ENCODE measurements at regions not wholly inside any gene's neighbourhood (a gene's known extent, or its start where the extent isn't known, plus 50 kb on each side); places are given as distances from the start of the nearest gene placed in this dataset.

DNA sequence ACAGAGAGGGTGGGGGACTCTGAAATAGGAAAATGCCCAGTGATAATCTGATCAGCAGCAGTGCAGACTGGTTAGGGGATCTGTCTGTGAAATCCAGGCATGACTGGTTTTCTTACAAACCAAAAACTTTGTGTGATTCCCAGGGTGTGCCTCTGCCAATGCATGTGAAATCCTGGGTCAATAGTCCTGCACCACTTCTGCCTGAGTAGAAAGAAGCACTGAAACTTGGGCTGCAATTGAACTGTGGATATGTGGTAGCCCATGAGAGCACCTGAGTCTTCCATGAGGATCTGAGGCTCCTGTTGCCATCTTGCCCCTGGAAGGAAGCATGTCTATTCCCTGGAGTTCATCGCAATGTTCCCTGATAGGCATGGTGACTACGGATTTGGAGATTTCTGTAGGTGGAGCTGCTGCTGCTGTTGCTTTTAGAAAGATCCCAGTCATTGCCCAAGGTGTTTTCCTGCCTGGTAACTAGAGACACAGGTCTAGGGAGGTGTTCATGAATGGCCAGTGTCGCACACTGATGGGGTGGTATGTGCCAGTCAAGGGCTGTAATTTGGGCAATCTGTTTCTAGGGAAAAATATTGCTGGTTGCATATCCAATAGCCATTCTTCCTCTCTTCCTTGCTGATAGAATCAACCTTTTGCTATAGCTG is 146.7 kb downstream of the CARTPT start:
- no peak for DNase-seq

DNA sequence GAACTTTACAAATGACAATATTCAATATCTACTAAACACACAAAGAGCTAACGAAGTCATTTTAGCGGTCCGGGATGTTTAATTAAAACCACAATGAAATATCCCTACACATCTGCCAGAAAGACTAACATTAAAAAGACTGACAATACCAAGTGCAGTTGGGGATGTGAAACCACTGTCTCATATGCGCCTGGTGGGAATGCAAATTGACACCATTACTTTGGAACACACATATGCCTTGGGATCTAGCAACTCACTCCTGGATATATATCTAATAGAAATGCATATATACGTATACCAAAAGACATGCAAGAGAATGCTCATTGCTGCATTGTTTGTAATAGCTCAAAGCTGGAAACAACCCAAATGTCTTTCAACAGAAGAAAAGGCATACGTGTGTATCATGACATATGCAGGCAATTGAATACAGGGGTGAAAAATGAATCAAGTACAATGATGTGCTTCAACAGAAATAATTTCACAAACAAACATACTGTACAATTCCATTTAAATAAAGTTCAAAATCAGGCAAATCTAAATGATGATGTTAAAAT is 153.3 kb downstream of the CARTPT start:
- DNase-seq: no peak

GRCh38 chr5:71873191-71873591 is 154.1 kb downstream of the CARTPT start:
- no peak for DNase-seq

- DNase-seq: no peak
Observed at GRCh38 chr5:71874521-71874920, 155.4 kb downstream of the CARTPT start.

- no peak for DNase-seq
Observed at GRCh38 chr5:71877511-71877910, 158.4 kb downstream of the CARTPT start.

GRCh38 chr5:71880536-71880935 is 161.5 kb downstream of the CARTPT start:
- DNase-seq: no peak

DNA sequence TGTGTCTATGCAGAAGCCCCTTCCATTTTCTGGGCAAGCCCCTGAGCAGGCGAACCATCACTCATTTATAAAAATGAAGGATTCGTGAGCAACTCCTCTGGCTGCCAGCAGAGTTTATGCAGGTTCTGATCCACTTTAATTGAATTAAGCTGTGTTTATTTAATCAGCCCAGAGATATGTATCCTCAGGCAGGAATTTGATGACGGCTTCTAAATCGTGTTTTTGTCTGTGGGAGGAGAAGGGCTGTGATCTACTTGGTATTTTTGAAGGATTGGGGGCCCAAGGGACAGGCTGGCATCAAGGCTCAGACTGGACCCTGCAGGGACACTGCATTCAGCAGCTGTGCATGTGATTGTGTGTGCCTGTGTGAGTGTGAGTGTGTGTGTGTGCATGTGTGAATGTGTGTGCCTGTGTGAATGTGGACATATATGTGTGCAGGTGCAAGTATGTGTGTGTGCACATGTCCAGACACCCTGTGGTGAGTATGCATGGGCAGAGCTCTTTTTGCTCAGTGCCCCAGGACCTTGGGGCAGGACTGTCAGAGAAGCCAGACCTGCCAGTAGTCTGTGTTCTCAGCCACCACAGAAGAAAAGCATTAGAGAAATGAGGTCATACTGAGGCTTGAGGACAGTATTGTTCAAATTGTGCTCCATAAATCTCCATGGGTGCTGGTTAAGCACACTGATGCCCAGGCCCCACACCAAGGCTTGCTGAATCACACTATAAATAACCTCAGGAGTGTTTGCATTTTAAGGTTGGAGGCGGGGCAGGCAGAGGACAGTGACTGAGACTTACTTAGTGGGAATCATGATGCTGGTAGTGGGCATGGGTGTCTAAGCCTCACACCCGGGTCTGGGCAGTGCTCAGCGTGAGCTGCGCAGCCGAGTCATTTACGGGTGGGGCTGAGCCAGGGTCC is 164.0 kb downstream of the CARTPT start:
- no peak for DNase-seq

DNA sequence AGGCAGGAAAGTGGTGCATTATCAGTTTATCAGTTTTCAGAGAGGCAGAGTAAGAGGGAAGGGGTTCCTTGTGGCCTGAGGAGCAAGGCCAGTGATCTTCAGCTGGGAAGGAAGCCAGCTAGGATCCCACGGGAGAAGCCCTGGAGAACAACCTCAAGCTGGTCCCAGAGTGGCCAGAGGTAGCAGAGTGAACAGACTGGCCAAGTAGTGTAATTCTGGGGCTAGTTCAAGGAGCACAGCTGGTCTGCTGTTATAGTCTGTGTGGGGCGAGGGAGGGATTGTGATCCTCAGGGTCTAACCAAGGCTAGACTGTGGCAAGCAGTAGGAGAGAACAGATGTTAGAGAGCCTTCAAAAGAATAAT is 164.6 kb downstream of the CARTPT start:
- no peak for DNase-seq

GRCh38 chr5:71884926-71885325 is 165.9 kb downstream of the CARTPT start:
- DNase-seq: no peak

DNA sequence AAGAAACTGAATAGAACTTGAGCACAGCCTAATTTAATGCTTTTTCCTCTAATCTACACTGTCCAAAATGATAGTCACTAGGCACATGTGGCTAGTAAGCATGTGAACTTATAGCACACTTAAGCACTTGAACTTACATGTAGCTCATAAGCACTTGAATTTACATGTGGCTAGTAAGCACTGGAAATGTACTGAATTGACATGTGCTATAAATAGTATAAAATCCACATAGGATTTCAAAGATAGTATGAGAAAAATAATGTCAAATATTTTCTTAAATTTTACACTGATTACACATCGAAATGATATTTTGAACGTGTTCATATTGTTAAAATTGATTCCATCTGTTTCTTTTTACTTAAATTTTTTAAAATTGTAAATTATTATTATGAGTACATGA is 167.3 kb downstream of the CARTPT start:
- no peak for DNase-seq

GRCh38 chr5:71887680-71888079 is 168.6 kb downstream of the CARTPT start:
- no peak for DNase-seq

DNA sequence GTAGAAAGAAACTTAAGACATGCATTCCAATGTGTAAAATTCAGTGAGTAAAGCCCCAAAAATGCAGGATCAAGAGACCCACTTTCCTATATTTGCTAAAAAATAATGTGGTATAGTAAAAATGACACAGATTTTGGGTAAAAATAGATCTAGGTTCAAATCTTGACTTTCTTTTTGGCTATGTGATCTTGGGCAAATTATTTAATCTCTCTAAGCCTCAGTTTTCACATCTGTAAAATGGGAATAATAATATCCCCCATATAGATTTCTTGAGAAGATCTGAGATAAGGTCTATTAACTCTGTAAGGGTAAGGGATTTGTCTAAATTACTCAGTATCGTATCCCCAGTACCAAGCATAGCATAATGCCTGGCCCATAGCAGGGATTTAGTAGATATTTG is 172.3 kb downstream of the CARTPT start:
- no peak for DNase-seq

GRCh38 chr5:71891856-71892255 is 172.8 kb downstream of the CARTPT start:
- no peak for DNase-seq

- no peak for DNase-seq
Observed at GRCh38 chr5:71892641-71893365, 173.7 kb downstream of the CARTPT start.

DNA sequence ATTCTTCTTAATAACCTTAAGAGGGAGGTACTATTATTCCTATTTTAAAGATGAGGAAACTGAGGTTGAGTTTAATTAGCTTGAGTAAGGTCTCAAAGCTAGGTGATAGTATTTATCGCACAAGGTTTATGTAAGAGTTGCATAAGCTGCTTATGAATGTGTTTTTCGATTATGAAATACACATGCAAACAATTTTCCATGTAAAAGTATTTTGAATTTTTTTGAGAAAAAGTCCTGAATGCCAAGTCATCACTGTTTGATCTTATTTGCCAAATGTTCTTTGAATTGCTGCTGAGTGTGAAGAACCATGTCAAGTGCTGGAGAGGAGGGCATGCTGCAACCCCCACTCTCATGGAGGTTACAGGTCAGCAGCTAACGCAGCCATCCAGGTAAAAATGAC is 174.4 kb downstream of the CARTPT start:
- no peak for DNase-seq

- DNase-seq: no peak
Observed at GRCh38 chr5:71894091-71894490, 175.0 kb downstream of the CARTPT start.

GRCh38 chr5:71895546-71895945 is 176.5 kb downstream of the CARTPT start:
- no peak for DNase-seq

DNA sequence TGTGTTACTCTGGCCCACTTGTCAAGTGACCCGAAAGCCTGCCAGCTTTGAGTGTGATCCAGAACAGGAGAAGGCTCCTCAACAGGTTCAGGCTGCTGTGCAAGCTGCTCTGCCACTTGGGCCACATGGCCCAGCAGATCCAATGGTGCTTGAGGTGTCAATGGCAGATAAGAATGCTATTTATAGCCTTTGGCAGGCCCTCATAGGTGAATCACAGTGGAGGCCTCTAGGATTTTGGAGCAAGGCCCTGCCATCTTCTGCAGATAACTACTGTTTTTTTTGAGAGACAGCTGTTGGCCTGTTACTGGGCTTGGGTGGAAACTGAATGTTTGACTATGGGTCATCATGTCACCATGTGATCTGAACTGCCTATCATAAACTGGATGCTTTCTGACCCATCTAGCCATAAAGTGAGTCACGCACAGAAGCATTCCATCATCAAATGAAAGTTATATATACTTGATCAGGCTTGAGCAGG is 180.8 kb downstream of the CARTPT start:
- DNase-seq: no peak

DNA sequence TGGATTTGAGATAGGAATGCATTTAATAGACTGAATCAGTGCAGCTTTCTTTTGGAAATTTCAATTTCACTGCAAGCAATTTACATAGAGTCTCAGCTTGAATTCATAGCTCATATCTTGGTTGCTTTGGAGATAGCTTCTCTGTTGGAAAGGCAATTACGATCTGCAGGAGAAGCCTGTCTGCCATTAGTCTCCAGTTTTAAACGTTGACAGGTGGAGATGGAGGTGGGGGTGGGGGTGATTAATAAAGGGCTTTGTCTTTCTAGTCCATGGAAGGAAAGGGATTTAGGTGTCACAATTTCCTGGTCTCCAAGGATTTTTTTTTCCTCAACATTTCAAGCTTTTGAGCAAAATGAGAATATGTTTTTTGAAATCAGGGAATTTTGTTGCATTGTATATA is 184.7 kb downstream of the CARTPT start:
- DNase-seq: no peak

- no peak for DNase-seq
Observed at GRCh38 chr5:71904852-71905251, 185.8 kb downstream of the CARTPT start.

DNA sequence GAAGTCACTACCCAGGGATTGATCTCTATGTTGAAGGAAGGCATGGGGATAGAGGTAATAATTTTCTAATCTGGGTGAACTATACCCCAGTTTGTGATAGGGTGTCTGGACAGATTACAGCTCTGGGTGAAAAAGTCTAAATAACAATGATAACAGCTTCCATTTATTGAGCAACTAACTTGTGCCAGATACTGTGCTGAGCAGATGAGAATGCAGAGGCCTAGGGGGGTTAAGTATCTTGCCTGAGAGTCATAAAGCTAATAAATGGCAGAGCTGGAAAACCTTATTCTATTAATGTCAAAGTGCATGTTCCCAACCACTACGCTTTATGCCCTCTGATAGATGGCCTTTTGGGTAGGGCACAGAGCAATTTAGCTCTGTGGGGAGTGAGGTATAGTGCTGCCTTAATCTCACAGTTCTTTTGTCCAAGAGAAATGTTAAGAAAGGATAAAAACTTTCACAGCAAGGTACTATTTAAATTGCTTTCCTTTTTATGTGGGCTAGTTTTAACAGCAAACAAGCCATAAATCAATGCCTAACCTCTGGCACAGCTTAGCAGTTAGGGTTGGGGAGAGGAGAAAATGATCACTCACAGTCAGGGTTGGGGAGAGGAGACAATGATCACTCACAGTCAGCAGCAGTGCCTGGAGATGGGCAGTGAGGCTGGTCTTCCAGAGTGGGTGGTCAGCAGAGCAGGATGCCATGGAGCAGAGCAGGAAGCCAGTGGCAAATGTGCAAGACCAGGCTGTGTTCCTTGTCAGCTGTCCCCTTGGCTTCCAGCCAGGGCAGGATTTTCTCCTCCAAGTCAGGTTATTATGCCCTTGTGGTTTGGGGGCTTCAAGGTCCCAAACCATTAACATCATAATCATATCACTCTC is 187.0 kb downstream of the CARTPT start:
- DNase-seq: no peak

DNA sequence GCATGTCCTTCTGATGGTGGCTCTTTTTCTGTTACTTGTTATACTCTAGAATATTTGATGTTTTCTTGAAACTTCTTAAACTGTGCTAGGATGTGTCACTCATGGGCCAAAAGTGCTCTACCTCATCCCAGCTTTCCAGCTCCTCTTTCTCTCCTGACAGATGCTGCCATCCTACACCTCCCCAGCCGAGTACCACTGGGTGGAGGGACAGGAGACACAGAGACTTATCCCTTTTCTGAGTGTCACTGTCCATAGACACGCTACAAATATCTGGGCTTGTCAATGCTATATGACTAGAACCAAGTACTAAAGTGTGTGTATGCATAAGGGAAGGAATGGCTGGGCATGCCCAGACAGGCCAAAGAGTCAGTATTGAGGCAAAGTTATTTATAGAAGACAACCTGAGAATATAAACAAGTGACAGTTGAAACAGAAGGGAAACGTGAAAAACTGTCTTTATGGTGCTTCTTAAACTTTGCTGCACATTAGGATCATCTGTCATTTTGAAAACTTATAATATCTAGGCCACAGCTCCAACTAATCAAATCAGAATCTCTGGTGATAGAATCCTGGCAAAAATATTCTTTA is 188.0 kb downstream of the CARTPT start:
- no peak for DNase-seq

All from stimulated activated CD4-positive, alpha-beta T cell treated with anti-CD3 and anti-CD28 coated beads, Interleukin-2, amount 100 ng/mL, for 24 hours (primary cell).